ENCODE measurements at regions not wholly inside any gene's neighbourhood (a gene's known extent, or its start where the extent isn't known, plus 50 kb on each side); places are given as distances from the start of the nearest gene placed in this dataset.
"Not testable (repeated sequence)": the region's sequence is repeated elsewhere in the genome, so short reads cannot be mapped to it uniquely, and the experiment has no call there.

DNA sequence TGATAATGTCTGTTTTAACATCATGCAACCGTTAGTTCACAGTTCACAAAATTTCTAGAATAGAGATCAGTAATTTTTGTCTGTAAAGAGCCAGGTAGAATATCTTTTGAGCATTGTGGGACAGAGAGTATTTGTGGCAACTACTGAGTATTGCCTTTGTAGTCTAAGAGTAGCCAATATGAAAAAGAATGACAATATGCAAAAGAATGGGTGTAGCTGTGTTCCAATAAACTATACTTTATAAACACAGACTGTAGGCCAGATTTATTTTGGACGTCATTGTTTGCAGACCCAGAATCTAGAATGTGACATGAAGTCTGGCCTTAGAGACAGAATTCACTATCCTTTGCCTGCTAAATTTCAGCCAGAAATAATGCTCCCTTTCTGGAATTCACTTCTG lies 694.1 kb upstream of the MMS22L start:
- Histone ChIP-seq H3K27me3 (replicated peaks; ENCODE audit: insufficient read depth, low read length) (no peaks in the 10 kb centered on the region), H3K4me3 (ENCODE audit: low read length) (no peak overlapping the region), H3K9ac (ENCODE audit: low read length) (no peak overlapping the region), H2AFZ (ENCODE audit: low read length) (no peak overlapping the region), H4K20me1 (ENCODE audit: insufficient read depth, low read length) (no peaks in the 10 kb centered on the region), H3K9me2 (replicated peaks; ENCODE audit: insufficient read depth, low read length) (no peaks in the 10 kb centered on the region), H3K27ac (ENCODE audit: low read length) (no peak overlapping the region), H3K9me3 (replicated peaks; ENCODE audit: insufficient read depth, low read length) (no peaks in the 10 kb centered on the region), H3K79me2 (ENCODE audit: low read length) (no peaks in the 10 kb centered on the region), H3F3A (ENCODE audit: insufficient read depth, low read length) (no peaks in the 10 kb centered on the region), H3K4me2 (ENCODE audit: low read depth, low read length) (no peak overlapping the region), H3K36me3 (replicated peaks; ENCODE audit: insufficient read depth, low read length) (no peaks in the 10 kb centered on the region), H3K4me1 (ENCODE audit: low read length) (no peaks in the 10 kb centered on the region)
- TF ChIP-seq EZH2phosphoT487 (IDR thresholded peaks at IDR 0.05; ENCODE audit: low read length), result no peak
- DNase-seq, result no peak

DNA sequence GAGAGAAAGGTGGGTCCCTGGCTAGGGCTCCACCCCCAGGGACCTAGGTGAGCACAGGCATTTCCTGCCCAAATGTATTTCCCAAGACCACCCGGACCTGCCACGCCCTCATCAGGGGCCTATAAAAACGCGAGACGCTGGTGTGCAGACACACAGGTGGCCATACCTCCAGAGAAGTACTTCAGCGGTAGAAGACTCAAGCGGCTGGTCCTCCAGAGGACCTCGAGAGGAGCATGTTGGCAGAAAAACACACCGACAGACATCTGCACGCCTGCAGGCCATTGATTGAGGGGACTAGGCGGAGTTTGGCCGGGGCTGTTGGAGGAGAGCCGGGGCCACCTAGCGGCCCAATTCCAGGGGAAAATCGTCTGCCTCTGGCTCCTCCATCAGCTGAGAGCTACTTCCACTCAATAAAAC lies 695.8 kb upstream of the MMS22L start:
- Histone ChIP-seq H3K9me2 (replicated peaks; ENCODE audit: insufficient read depth, low read length) (no peaks in the 10 kb centered on the region), H4K20me1 (ENCODE audit: insufficient read depth, low read length) (no peaks in the 10 kb centered on the region), H3K27ac (ENCODE audit: low read length) (no peak overlapping the region), H2AFZ (ENCODE audit: low read length) (no peak overlapping the region), H3K36me3 (replicated peaks; ENCODE audit: insufficient read depth, low read length) (no peaks in the 10 kb centered on the region), H3K27me3 (replicated peaks; ENCODE audit: insufficient read depth, low read length) (no peaks in the 10 kb centered on the region), H3K4me3 (ENCODE audit: low read length) (no peak overlapping the region), H3F3A (ENCODE audit: insufficient read depth, low read length) (no peaks in the 10 kb centered on the region), H3K79me2 (ENCODE audit: low read length) (no peaks in the 10 kb centered on the region), H3K4me2 (ENCODE audit: low read depth, low read length) (no peak overlapping the region), H3K4me1 (ENCODE audit: low read length) (no peaks in the 10 kb centered on the region), H3K9ac (ENCODE audit: low read length) (no peak overlapping the region), H3K9me3 (replicated peaks; ENCODE audit: insufficient read depth, low read length) (no peaks in the 10 kb centered on the region)
- DNase-seq, result no peak
- TF ChIP-seq EZH2 (optimal IDR thresholded peaks at IDR 0.05; ENCODE audit: low read depth, low read length) (no peak), EZH2phosphoT487 (IDR thresholded peaks at IDR 0.05; ENCODE audit: low read length) (no peak)
- TF ChIP-seq, protein P1, sequence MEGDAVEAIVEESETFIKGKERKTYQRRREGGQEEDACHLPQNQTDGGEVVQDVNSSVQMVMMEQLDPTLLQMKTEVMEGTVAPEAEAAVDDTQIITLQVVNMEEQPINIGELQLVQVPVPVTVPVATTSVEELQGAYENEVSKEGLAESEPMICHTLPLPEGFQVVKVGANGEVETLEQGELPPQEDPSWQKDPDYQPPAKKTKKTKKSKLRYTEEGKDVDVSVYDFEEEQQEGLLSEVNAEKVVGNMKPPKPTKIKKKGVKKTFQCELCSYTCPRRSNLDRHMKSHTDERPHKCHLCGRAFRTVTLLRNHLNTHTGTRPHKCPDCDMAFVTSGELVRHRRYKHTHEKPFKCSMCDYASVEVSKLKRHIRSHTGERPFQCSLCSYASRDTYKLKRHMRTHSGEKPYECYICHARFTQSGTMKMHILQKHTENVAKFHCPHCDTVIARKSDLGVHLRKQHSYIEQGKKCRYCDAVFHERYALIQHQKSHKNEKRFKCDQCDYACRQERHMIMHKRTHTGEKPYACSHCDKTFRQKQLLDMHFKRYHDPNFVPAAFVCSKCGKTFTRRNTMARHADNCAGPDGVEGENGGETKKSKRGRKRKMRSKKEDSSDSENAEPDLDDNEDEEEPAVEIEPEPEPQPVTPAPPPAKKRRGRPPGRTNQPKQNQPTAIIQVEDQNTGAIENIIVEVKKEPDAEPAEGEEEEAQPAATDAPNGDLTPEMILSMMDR (IDR thresholded peaks at IDR 0.05; ENCODE audit: low read length), result no peak

DNA sequence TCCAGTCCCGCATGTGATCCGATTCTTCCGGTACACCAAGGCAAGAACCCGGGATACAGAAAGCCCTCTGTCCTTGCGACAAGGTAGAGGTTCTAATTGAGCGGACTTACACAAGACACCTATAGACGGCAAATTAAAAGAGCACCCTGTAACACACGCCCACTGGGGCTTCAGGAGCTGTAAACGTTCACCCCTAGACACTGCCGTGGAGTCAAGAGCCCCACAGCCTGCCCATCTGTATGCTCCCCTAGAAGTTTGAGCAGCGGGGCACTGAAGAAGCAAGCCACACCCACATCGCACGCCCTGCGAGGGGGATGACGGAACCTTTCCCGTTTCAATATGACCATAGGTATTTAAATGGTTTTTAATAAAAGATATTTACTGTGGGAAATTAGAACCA lies 696.3 kb upstream of the MMS22L start:
- H3K9ac ChIP-seq (ENCODE audit: low read length); H3K4me2 ChIP-seq (ENCODE audit: low read depth, low read length); DNase-seq: not testable (repeated sequence)

DNA sequence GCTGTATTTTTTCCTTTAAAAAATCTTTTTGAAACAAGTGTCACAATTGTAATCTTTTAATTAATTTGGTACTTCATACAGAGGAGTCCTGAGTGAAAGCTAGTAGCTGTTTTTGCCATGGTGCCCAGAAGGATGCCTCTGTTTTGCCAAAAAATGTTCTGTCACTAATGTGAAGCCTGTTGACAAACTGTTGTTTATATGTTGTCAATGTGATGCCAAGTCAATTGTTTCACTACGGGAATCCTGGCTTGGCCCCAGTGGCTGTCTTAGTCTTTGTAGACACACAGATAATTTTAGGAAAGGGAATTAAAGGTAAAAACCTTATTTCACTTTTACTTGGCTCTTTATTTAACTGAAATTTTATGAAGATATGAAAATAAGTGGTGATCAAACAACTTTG lies 706.4 kb upstream of the MMS22L start:
- no peak overlapping the region for H3K9ac ChIP-seq (ENCODE audit: low read length)
- no peaks in the 10 kb centered on the region for H3F3A ChIP-seq (ENCODE audit: insufficient read depth, low read length)
- H3K36me3 ChIP-seq (replicated peaks; ENCODE audit: insufficient read depth, low read length), result no peaks in the 10 kb centered on the region
- no peak overlapping the region for H2AFZ ChIP-seq (ENCODE audit: low read length)
- TF ChIP-seq EZH2phosphoT487 (IDR thresholded peaks at IDR 0.05; ENCODE audit: low read length) (no peak), EZH2 (optimal IDR thresholded peaks at IDR 0.05; ENCODE audit: low read depth, low read length) (no peak)
- TF ChIP-seq, protein P1 (IDR thresholded peaks at IDR 0.05; ENCODE audit: low read length), result no peak
- H3K4me2 ChIP-seq (ENCODE audit: low read depth, low read length), result no peak overlapping the region
- H4K20me1 ChIP-seq (ENCODE audit: insufficient read depth, low read length), result no peaks in the 10 kb centered on the region
- H3K9me2 ChIP-seq (replicated peaks; ENCODE audit: insufficient read depth, low read length), result no peaks in the 10 kb centered on the region
- no peaks in the 10 kb centered on the region for H3K9me3 ChIP-seq (replicated peaks; ENCODE audit: insufficient read depth, low read length)
- H3K27me3 ChIP-seq (replicated peaks; ENCODE audit: insufficient read depth, low read length), result no peaks in the 10 kb centered on the region
- no peak overlapping the region for H3K4me3 ChIP-seq (ENCODE audit: low read length)
- no peaks in the 10 kb centered on the region for H3K79me2 ChIP-seq (ENCODE audit: low read length)
- DNase-seq, result no peak
- H3K4me1 ChIP-seq (ENCODE audit: low read length), result no peaks in the 10 kb centered on the region
- no peak overlapping the region for H3K27ac ChIP-seq (ENCODE audit: low read length)

More for the DNA sequence above, 696.3 kb upstream of the MMS22L start:
- not testable (repeated sequence) for H3K4me1 ChIP-seq (ENCODE audit: low read length); H4K20me1 ChIP-seq (ENCODE audit: insufficient read depth, low read length); H3K4me3 ChIP-seq (ENCODE audit: low read length); H3K36me3 ChIP-seq (replicated peaks; ENCODE audit: insufficient read depth, low read length); H3K27ac ChIP-seq (ENCODE audit: low read length); H3K9me3 ChIP-seq (replicated peaks; ENCODE audit: insufficient read depth, low read length); H3K79me2 ChIP-seq (ENCODE audit: low read length); H3K9me2 ChIP-seq (replicated peaks; ENCODE audit: insufficient read depth, low read length); H2AFZ ChIP-seq (ENCODE audit: low read length); H3K27me3 ChIP-seq (replicated peaks; ENCODE audit: insufficient read depth, low read length); H3F3A ChIP-seq (ENCODE audit: insufficient read depth, low read length)

Measured in MM.1S (cell line).